ENCODE measurements at regions not wholly inside any gene's neighbourhood (a gene's known extent, or its start where the extent isn't known, plus 50 kb on each side); places are given as distances from the start of the nearest gene placed in this dataset.

- no peak overlapping the region for H3K4me3 ChIP-seq (ENCODE audit: low read depth, low read length)
- TF ChIP-seq CTCF (conservative IDR thresholded peaks at IDR 0.05; ENCODE audit: low read depth, low read length) = no peak
- DNase-seq (ENCODE audit: low read depth) = no peak
These were observed 59.7 kb upstream of the MAGI1 start for GRCh38 chr3:66098436-66098835.

GRCh38 chr3:66097647-66098046 lies 58.9 kb upstream of the MAGI1 start:
- no peak for DNase-seq (ENCODE audit: low read depth)
- no peak for TF ChIP-seq CTCF (conservative IDR thresholded peaks at IDR 0.05; ENCODE audit: low read depth, low read length)
- no peak overlapping the region for H3K4me3 ChIP-seq (ENCODE audit: low read depth, low read length)

- DNase-seq (ENCODE audit: low read depth) = no peak
- no peak overlapping the region for H3K4me3 ChIP-seq (ENCODE audit: low read depth, low read length)
- TF ChIP-seq CTCF (conservative IDR thresholded peaks at IDR 0.05; ENCODE audit: low read depth, low read length) = no peak
These were observed 56.7 kb upstream of the MAGI1 start for GRCh38 chr3:66095295-66096001.

GRCh38 chr3:66093981-66094380 lies 55.3 kb upstream of the MAGI1 start:
- TF ChIP-seq CTCF (conservative IDR thresholded peaks at IDR 0.05; ENCODE audit: low read depth, low read length) = no peak

GRCh38 chr3:66092175-66092995 lies 53.7 kb upstream of the MAGI1 start:
- H3K4me3 ChIP-seq (ENCODE audit: low read depth, low read length) = no peak overlapping the region
- TF ChIP-seq CTCF (conservative IDR thresholded peaks at IDR 0.05; ENCODE audit: low read depth, low read length) = no peak
- DNase-seq (ENCODE audit: low read depth) = no peak

More at GRCh38 chr3:66093981-66094380, 55.3 kb upstream of the MAGI1 start:
- H3K4me3 ChIP-seq (ENCODE audit: low read depth, low read length) = no peak overlapping the region
- no peak for DNase-seq (ENCODE audit: low read depth)

Measured in epithelial cell of proximal tubule (primary cell).